ENCODE measurements at regions not wholly inside any gene's neighbourhood (a gene's known extent, or its start where the extent isn't known, plus 50 kb on each side); places are given as distances from the start of the nearest gene placed in this dataset.

- DNase-seq (ENCODE audit: low read depth in 1 of 2, low spot score in 1 of 2), result no peak
These were observed 218.0 kb upstream of the FGGY start for GRCh38 chr1:59078866-59079265.

- no peak for DNase-seq (ENCODE audit: low read depth in 1 of 2, low spot score in 1 of 2)
These were observed 217.3 kb upstream of the FGGY start for GRCh38 chr1:59079434-59080140.

GRCh38 chr1:59081181-59081580, 215.7 kb upstream of the FGGY start:
- DNase-seq (ENCODE audit: low read depth in 1 of 2, low spot score in 1 of 2), result no peak

GRCh38 chr1:59081795-59082194, 215.1 kb upstream of the FGGY start:
- DNase-seq (ENCODE audit: low read depth in 1 of 2, low spot score in 1 of 2), result no peak

- no peak for DNase-seq (ENCODE audit: low read depth in 1 of 2, low spot score in 1 of 2)
These were observed 212.7 kb upstream of the FGGY start for GRCh38 chr1:59083946-59084865.

- DNase-seq (ENCODE audit: low read depth in 1 of 2, low spot score in 1 of 2), result no peak
These were observed 211.8 kb upstream of the FGGY start for GRCh38 chr1:59085101-59085500.

GRCh38 chr1:59089036-59089798, 207.7 kb upstream of the FGGY start:
- no peak for DNase-seq (ENCODE audit: low read depth in 1 of 2, low spot score in 1 of 2)

GRCh38 chr1:59089922-59090457, 206.9 kb upstream of the FGGY start:
- DNase-seq (ENCODE audit: low read depth in 1 of 2, low spot score in 1 of 2), result no peak

GRCh38 chr1:59092126-59092525, 204.8 kb upstream of the FGGY start:
- DNase-seq (ENCODE audit: low read depth in 1 of 2, low spot score in 1 of 2), result no peak

- no peak for DNase-seq (ENCODE audit: low read depth in 1 of 2, low spot score in 1 of 2)
These were observed 202.9 kb upstream of the FGGY start for GRCh38 chr1:59094001-59094400.

GRCh38 chr1:59096501-59096900, 200.4 kb upstream of the FGGY start:
- no peak for DNase-seq (ENCODE audit: low read depth in 1 of 2, low spot score in 1 of 2)

GRCh38 chr1:59098655-59099054, 198.2 kb upstream of the FGGY start:
- no peak for DNase-seq (ENCODE audit: low read depth in 1 of 2, low spot score in 1 of 2)

- no peak for DNase-seq (ENCODE audit: low read depth in 1 of 2, low spot score in 1 of 2)
These were observed 196.1 kb upstream of the FGGY start for GRCh38 chr1:59100708-59101374.

GRCh38 chr1:59101518-59101917, 195.4 kb upstream of the FGGY start:
- DNase-seq (ENCODE audit: low read depth in 1 of 2, low spot score in 1 of 2), result no peak

GRCh38 chr1:59103457-59103856, 193.4 kb upstream of the FGGY start:
- no peak for DNase-seq (ENCODE audit: low read depth in 1 of 2, low spot score in 1 of 2)

GRCh38 chr1:59104191-59104760, 192.6 kb upstream of the FGGY start:
- no peak for DNase-seq (ENCODE audit: low read depth in 1 of 2, low spot score in 1 of 2)

GRCh38 chr1:59105548-59106507, 191.1 kb upstream of the FGGY start:
- DNase-seq (ENCODE audit: low read depth in 1 of 2, low spot score in 1 of 2), result no peak

GRCh38 chr1:59107516-59107915, 189.4 kb upstream of the FGGY start:
- DNase-seq (ENCODE audit: low read depth in 1 of 2, low spot score in 1 of 2), result no peak

GRCh38 chr1:59107916-59108315, 189.0 kb upstream of the FGGY start:
- DNase-seq (ENCODE audit: low read depth in 1 of 2, low spot score in 1 of 2), result no peak

Measured in stimulated activated CD4-positive, alpha-beta T cell treated with anti-CD3 and anti-CD28 coated beads, Interleukin-15, amount 100 ng/mL, for 1 hour (primary cell).